Activated CD4-positive, alpha-beta T cell treated with anti-CD3 and anti-CD28 coated beads for 48 hours (primary cell): ENCODE measurements at regions not wholly inside any gene's neighbourhood (a gene's known extent, or its start where the extent isn't known, plus 50 kb on each side); places are given as distances from the start of the nearest gene placed in this dataset.
A peak's percentile ranks its signal among the peaks of the same experiment; 100 is the strongest.

Experiments used
- DNase-seq: peaks from one replicate; pipeline ENCODE4 v3.0.0-alpha.2; 2020

DNA sequence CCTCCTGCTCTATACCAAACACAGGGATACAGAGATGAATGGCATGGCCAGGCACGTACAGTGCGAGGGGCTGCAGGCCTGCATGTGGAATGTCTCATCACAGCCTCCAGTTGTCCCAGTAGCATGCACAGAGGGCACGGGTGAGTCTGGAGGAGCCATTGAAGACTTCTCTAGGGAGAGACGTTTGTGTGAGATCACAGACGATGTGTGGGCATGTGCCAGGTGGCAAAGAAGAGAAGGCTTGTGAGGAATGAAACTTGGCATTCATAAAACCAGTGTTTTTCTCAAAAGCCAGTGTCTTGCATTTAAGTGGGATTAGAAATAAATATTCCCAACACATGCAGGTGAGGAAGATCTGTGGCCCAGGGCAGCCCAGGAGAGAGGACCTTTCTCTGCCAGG, 119.1 kb upstream of the UBE3A start:
- no peak for DNase-seq

- no peak for DNase-seq
Measured at GRCh38 chr15:25556136-25556535, 117.3 kb upstream of the UBE3A start.

DNA sequence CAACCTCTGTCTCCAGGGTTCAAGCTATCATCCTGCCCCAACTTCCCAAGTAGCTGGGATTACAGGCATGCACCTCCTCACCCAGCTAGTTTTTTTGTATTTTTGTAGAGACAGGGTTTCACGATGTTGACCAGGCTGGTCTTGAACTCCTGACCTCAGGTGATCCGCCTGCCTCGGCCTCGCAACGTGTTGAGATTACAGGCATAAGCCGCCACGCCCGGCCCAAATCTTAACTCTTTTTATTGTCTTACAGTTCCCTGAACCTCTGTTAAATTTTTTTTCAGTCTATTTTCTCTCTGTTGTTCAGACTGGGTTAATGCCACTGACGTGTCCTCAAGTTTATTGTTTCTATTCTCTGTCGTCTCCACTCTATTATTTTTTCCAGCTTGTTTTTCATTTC, 115.8 kb upstream of the UBE3A start:
- DNase-seq = no peak

DNA sequence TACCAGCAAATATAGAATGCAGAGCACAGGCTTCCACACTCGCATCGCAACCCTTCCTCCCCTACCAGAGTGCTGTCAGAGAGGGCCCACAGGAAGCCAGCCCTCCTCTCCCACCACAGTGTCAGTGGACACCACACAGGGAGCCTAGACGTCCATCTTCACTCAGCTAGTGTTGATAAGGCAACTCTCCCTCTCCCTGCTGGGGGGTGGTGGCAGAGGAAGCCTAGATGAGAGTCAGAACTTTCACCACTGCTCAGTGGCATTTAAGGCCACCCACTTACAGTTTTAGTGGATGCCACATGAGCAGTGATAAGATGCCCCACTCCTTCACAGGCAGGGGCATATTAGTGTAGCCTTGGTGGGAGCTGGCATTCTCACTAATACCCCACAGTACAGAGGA, 109.8 kb upstream of the UBE3A start:
- DNase-seq = no peak

- no peak for DNase-seq
Measured at GRCh38 chr15:25545889-25546288, 107.1 kb upstream of the UBE3A start.

DNA sequence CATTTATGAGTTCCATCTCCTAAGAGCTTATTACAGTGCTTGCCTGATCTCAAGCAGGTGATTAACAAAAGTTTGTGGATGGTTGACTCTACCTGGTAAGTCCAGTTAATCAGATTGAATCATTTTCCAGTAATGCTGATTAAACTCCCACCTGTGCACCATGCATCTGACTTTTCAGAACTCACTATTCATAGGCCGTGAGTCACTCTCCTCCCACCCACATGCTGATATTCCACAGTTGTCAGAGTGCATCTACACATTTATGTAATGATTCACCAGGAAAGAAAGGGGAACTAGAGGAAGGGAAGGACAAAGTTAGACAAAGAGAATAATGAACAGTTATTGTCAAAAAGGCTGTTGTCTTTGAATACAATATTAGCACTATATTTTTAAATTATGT, 106.2 kb upstream of the UBE3A start:
- DNase-seq = peak; percentile 21

DNA sequence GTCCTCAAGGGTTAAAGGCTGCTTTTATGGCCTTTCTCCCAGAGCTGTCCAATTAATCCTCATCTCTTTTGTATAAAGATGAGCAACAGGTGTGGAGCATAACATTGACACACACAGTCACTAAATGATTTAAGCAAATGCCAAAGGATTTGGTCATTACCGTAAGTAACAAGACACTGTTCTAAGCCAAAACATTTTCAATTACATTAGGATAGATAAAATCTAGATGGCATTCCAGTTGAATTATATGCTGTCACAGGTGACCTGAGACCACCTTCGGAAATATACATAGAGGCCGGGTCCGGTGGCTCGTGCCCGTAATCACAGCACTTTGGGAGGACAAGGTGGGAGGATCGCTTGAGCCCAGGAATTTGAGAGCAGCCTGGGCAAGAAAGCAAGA, 105.3 kb upstream of the UBE3A start:
- no peak for DNase-seq

GRCh38 chr15:25543196-25543595, 104.4 kb upstream of the UBE3A start:
- DNase-seq = no peak

DNA sequence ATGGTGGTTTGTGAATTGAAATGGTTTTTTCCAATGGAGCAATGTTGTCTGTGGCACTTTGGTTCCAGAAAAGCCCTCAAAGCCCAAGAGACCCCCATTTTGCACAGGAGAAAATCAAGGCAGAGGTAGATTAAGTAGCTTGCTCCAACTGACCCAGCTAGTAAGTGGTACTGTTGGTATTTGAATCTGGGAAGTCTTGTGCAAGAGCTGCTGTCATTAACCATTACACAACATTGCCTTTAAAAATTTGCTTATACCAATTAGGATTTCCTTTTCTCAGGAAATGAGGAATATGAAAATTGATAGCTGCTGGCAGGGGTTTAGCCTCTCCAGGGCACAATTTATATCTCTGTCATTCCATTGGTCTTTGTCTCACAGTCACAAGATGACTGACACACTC, 102.4 kb upstream of the UBE3A start:
- DNase-seq = no peak

DNA sequence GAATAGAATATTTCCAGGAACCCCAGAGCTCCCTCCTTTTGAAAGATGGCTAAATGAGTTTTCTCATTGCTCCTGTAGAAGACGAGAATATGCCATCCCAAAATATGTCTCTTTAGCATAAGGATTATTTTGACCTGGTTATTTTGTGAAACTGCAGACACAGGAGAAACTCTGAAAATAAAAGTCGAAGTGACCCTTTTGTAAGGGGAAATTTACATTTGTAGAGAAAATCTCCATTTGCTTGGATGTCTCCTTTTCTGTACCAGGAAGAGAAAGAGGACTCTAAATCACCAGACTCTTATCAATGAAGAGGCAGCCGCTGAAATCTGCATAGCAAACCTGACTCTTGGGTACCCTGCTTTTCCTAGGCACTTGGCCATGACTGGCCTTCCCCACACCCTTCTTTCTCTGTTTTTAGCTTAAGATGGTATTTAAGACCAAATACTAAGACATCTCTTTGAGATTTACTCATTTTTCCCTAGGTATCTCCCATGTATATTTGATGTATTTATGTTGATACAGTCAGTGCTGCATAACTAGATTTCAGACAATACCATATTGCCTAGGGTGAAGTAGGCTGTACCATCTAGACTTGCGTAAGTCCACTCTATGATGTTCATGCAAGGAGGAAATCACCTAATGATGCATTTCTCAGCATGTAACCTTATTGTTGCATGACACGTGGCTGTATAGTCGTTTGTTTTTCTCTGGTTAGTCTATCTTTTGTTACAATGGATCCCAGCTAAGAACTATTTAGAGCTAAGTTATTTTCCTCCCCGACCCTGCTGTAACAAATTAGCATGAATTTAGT, 98.2 kb upstream of the UBE3A start:
- DNase-seq = no peak

DNA sequence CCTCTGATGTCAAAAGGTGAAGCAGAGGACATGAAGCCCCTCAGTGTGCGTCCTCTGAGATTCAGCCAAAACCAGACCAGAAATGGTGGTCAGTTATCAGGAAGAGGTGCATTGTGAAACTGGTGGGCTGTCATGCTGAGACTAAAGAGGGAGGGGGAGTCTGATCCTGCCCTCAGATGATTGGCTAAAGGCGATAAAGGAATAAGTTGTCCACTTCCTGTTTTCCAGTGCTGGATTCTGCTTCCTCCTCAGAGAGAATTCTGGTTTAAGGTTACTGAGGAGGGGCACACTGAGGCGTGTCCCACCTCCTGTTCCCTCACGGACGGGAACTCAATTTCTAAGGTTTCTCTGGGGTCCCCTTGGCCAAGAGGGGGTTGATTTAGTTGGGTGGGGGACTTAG, 97.0 kb upstream of the UBE3A start:
- no peak for DNase-seq

DNA sequence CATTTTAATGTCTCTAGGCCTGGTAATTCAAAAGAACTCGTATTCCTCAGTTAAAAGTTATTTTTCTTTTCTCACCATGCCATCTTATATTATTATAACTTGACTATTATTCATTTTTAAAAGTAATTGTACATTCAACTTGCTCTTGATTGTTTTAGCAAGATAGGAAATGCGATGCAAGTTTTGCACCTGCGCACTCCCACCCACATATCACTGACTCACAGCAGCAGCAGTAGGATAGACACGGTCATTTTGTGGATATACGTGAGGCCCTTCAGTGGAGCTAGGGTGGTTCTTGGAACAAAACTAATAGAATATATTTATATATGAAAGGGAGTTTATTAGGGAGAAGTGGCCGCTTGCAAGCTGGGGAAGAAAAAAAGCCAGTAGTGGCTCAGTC, 95.5 kb upstream of the UBE3A start:
- no peak for DNase-seq

- DNase-seq = no peak
Measured at GRCh38 chr15:25532269-25533140, 93.7 kb upstream of the UBE3A start.

GRCh38 chr15:25529774-25530173, 91.0 kb upstream of the UBE3A start:
- DNase-seq = no peak

DNA sequence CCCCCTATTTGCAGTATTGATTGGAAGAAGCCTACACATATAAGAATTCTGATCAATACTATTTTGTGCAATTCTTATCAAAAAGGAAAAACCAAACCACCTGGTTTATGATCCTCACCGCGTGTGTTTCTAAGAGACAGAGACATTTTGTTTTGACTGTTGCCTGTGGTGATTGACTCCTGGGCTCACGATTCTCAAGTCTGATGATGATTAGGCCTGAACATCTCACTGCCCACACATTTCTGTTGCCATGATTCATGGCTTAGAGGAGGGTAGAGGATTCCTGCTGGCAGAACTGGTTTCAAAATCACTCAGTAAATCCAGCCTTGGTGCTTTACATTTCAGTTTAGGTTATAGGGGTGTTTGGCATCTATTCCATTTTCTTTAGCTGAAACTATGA, 88.3 kb upstream of the UBE3A start:
- DNase-seq = no peak

DNA sequence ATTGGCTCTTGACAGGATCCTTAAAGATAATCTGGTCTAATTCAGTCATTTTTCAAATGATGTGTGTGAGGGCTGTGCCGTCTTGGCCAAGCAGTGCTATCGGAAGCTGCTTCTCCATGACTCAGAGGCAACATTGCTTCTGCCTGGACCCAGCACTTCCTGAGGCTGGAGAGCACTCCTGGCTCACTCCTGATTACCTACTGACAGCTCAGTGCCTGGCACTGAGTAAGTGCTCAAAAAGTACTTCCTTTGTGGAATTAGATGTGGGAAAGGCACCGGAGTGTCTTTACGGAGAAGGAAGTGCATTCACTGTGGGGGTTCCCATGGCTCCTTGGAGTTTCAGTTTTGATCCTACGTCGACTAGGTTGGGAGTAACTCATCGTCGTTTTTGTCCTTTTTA, 86.9 kb upstream of the UBE3A start:
- DNase-seq = no peak

GRCh38 chr15:25515633-25516032, 76.8 kb upstream of the UBE3A start:
- no peak for DNase-seq

DNA sequence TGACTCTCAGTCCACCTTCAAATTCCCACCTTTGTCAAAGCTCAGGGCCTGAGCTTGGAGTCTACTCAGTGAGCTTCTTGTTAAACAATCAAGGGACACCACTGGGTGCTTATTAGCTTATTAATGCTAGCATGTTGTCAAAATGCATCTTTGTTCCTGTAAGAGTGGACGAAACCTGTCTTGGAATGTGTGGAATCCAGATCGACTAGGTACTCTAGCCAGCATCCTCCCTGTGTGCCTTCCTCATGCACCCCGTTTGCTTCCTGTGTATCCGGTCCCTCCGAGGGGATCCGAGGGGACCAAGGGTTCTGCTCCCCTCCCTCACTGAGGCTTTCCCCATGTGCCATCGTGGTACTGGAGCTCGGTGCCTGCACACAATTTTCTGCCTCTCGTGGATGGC, 75.7 kb upstream of the UBE3A start:
- no peak for DNase-seq

DNA sequence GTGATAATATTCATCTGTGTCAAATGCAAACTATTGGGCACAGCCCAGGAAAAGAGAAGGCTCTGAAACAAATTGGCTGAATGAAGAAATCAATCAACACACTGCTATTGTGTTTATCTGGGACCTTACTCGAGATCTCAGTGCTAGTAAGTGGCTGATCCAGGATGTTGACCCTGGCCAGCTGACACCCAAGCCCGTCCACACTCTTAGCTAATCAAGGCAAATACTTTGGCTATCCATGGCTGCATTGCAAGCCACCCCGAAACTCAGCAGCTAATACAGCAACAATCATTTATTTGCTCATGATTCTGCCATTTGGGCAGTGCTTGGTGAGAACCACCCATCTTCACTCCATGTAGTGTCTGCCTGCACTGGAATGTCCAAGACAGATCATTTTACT, 74.1 kb upstream of the UBE3A start:
- no peak for DNase-seq

DNA sequence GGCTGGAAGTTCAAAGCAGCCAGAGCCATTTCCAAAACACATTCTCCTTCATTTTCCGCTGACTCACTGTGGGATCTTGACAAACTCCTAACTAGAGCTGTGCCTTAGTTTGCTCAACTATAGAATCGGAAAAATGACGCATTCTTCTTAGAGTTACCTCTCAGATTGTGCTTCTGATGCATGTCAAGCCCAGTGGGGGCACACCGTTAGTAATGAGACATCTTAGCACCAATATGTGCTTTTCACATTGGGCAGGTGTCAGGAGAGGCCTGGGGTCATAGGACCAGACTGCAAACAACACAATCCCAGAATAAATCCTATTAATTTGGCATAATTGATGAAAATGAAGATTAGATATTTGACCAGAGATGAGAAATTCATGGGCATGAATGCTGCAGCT, 71.3 kb upstream of the UBE3A start:
- DNase-seq = no peak

GRCh38 chr15:25509703-25510102, 70.9 kb upstream of the UBE3A start:
- DNase-seq = no peak

DNA sequence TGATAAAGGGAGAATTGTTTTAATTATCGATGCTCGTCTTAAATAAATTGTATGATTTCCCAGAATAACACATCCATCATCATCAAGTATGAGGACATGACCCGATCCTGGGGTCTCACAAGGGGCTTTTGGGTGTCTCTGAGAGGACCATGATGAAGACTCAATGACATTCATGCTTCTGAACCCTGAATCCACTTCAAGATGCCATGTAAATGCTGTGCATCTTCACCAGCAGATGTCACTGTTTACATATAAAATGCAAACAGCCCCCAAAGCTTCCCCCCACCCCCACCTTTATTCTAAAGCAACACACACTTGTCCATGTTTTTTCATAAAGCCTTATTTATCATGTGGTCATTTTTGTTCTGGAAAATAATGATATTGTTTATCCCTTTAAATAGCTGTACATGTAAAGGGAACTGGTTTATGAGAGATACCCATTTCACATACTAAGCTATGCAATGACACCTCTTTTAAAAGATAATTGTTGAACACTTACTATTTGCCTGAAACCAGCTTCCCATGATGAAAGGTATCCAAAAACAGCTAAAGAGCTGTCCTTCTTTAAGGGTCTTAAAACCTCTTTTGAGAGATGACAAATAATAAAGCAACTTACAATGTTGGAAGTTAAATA, 69.7 kb upstream of the UBE3A start:
- DNase-seq = no peak

DNA sequence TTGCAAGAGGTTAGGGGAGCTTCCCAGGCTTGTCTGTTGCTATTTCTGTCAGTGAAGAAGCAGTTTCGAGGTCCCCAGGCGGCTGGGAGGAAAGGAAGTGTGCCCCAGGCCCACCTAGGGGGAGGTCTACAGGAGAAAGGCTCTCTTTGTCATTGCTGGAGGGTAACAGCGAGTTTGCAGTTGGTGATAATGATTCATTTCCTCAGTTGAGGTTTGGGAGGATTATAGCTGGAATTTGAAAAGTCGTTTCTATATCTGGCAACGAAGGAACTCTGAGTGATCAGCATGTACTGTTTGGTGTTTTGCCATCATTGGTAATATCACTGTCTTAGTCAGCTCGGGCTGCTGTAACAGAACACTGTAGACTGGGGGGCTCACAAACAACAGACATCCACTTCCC, 65.5 kb upstream of the UBE3A start:
- no peak for DNase-seq
